Mesodermal cell (in vitro differentiated cells): ENCODE measurements at regions not wholly inside any gene's neighbourhood (a gene's known extent, or its start where the extent isn't known, plus 50 kb on each side); places are given as distances from the start of the nearest gene placed in this dataset.

ENCODE experiments used
- H3K27ac ChIP-seq: 2 replicates; pipeline ENCODE4 v1.7.0; 2013; ENCODE audit warnings: mild to moderate bottlenecking, low read depth, low read length, moderate library complexity; ENCODE audit not compliant: severe bottlenecking
- H3K36me3 ChIP-seq: 2 replicates; pipeline ENCODE4 v1.7.1; 2013; ENCODE audit warnings: mild to moderate bottlenecking, low read length, moderate library complexity; ENCODE audit not compliant: control insufficient read depth, insufficient read depth
- H3K4me1 ChIP-seq: one replicate; pipeline ENCODE4 v1.7.1; 2013; ENCODE audit warnings: mild to moderate bottlenecking, low read length; ENCODE audit not compliant: insufficient read depth, control insufficient read depth, poor library complexity, severe bottlenecking
- H3K4me3 ChIP-seq: 2 replicates; pipeline ENCODE4 v1.7.0; 2013; ENCODE audit warnings: low read length, control low read depth, mild to moderate bottlenecking; ENCODE audit not compliant: insufficient read depth, poor library complexity, severe bottlenecking; ENCODE audit errors: extremely low read depth
- H3K9me3 ChIP-seq: 2 replicates; pipeline ENCODE4 v1.7.1; 2013; ENCODE audit warnings: mild to moderate bottlenecking, low read length, moderate library complexity; ENCODE audit not compliant: control insufficient read depth
- WGBS, 2 experiments: methylation state at CpG; one replicate each; pipeline ENCODE4 v1.1.5; 2013; ENCODE audit warnings: missing lambda C conversion rate in 2 of 2; ENCODE audit not compliant: insufficient coverage in 2 of 2; 5-methylcytosine and 5-hydroxymethylcytosine counted together

GRCh38 chr12:125530201-125530600, 465.0 kb downstream of the AACS start:
- H3K4me3 ChIP-seq, result no peak overlapping the region
- WGBS, 2 experiments, result 93% methylated on average over 2 of the region's 4 CpGs; no CpG with 5 or more reads in 1 of the 2 experiments
- H3K9me3 ChIP-seq, result no peaks in the 10 kb centered on the region

GRCh38 chr12:125530876-125531275, 465.6 kb downstream of the AACS start:
- Histone ChIP-seq H3K36me3 (no peaks in the 10 kb centered on the region), H3K4me3 (no peak overlapping the region), H3K9me3 (no peaks in the 10 kb centered on the region), H3K4me1 (peaks cover 2% of the 10 kb centered on the region), H3K27ac (no peak overlapping the region)
- 93% methylated on average over 4 of the region's 5 CpGs for WGBS, 2 experiments

More at GRCh38 chr12:125530201-125530600, 465.0 kb downstream of the AACS start:
- Histone ChIP-seq H3K36me3 (no peaks in the 10 kb centered on the region), H3K4me1 (peaks cover 2% of the 10 kb centered on the region), H3K27ac (no peak overlapping the region)

GRCh38 chr12:125531574-125531973, 466.3 kb downstream of the AACS start:
- peaks cover 2% of the 10 kb centered on the region for H3K4me1 ChIP-seq
- no peaks in the 10 kb centered on the region for H3K36me3 ChIP-seq
- H3K27ac ChIP-seq, result no peak overlapping the region
- no peaks in the 10 kb centered on the region for H3K9me3 ChIP-seq
- WGBS, 2 experiments, result 92 to 93% methylated on average over 5 of the region's 7 CpGs
- H3K4me3 ChIP-seq, result no peak overlapping the region

GRCh38 chr12:125533434-125534029, 468.3 kb downstream of the AACS start:
- Histone ChIP-seq H3K4me1 (peaks cover 2% of the 10 kb centered on the region), H3K4me3 (no peak overlapping the region), H3K27ac (no peak overlapping the region), H3K36me3 (no peaks in the 10 kb centered on the region), H3K9me3 (no peaks in the 10 kb centered on the region)
- 9% methylated on average over 13 to 26 of the region's 29 CpGs for WGBS, 2 experiments

GRCh38 chr12:125538401-125539199, 473.4 kb downstream of the AACS start:
- H3K4me3 ChIP-seq, result no peak overlapping the region
- no peak overlapping the region for H3K27ac ChIP-seq
- WGBS, 2 experiments, result 82 to 88% methylated on average over 11 of the region's 11 CpGs
- H3K9me3 ChIP-seq, result no peaks in the 10 kb centered on the region
- H3K4me1 ChIP-seq, result peaks cover 2% of the 10 kb centered on the region
- H3K36me3 ChIP-seq, result no peaks in the 10 kb centered on the region

GRCh38 chr12:125540580-125541204, 475.5 kb downstream of the AACS start:
- WGBS, 2 experiments, result 79 to 84% methylated on average over 5 of the region's 5 CpGs
- H3K27ac ChIP-seq, result no peak overlapping the region
- no peak overlapping the region for H3K4me3 ChIP-seq
- H3K4me1 ChIP-seq, result no peaks in the 10 kb centered on the region
- H3K36me3 ChIP-seq, result no peaks in the 10 kb centered on the region
- H3K9me3 ChIP-seq, result no peaks in the 10 kb centered on the region

GRCh38 chr12:125544960-125545359, 479.7 kb downstream of the AACS start:
- WGBS, 2 experiments, result 85 to 100% methylated on average over 2 to 3 of the region's 3 CpGs
- H3K4me1 ChIP-seq, result no peaks in the 10 kb centered on the region
- H3K27ac ChIP-seq, result no peak overlapping the region
- no peaks in the 10 kb centered on the region for H3K36me3 ChIP-seq
- H3K9me3 ChIP-seq, result peaks cover 5% of the 10 kb centered on the region
- H3K4me3 ChIP-seq, result no peak overlapping the region

GRCh38 chr12:125549171-125549570, 483.9 kb downstream of the AACS start:
- H3K4me1 ChIP-seq, result no peaks in the 10 kb centered on the region
- 66 to 80% methylated on average over 3 to 4 of the region's 4 CpGs for WGBS, 2 experiments

GRCh38 chr12:125549836-125550235, 484.6 kb downstream of the AACS start:
- H3K36me3 ChIP-seq, result no peaks in the 10 kb centered on the region
- H3K4me3 ChIP-seq, result no peak overlapping the region
- H3K27ac ChIP-seq, result no peak overlapping the region
- WGBS, 2 experiments, result 74 to 76% methylated on average over 3 to 4 of the region's 4 CpGs
- no peaks in the 10 kb centered on the region for H3K4me1 ChIP-seq
- H3K9me3 ChIP-seq, result peaks cover 5% of the 10 kb centered on the region

More at GRCh38 chr12:125549171-125549570, 483.9 kb downstream of the AACS start:
- Histone ChIP-seq H3K27ac (no peak overlapping the region), H3K4me3 (no peak overlapping the region), H3K9me3 (peaks cover 5% of the 10 kb centered on the region), H3K36me3 (no peaks in the 10 kb centered on the region)

GRCh38 chr12:125552295-125552694, 487.1 kb downstream of the AACS start:
- Histone ChIP-seq H3K9me3 (peaks cover 5% of the 10 kb centered on the region), H3K27ac (no peak overlapping the region), H3K36me3 (no peaks in the 10 kb centered on the region), H3K4me3 (no peak overlapping the region), H3K4me1 (no peaks in the 10 kb centered on the region)
- 80 to 87% methylated on average over 2 to 4 of the region's 4 CpGs for WGBS, 2 experiments
